Stimulated activated CD8-positive, alpha-beta memory T cell treated with anti-CD3 and anti-CD28 coated beads, Interleukin-7, amount 100 ng/mL, for 1 hour (primary cell): ENCODE measurements at regions not wholly inside any gene's neighbourhood (a gene's known extent, or its start where the extent isn't known, plus 50 kb on each side); places are given as distances from the start of the nearest gene placed in this dataset.
A peak's percentile ranks its signal among the peaks of the same experiment; 100 is the strongest.

Experiments used
- DNase-seq, 2 donors: peaks; one replicate each; pipeline ENCODE4 v3.0.0-alpha.2; 2020; ENCODE audit warnings: low read depth in 2 of 2

- peak in 1 of 2 donors; percentile 19 for DNase-seq
Measured at GRCh38 chr10:69716711-69717560, 84.8 kb upstream of the COL13A1 start.

GRCh38 chr10:69718951-69719350, 82.8 kb upstream of the COL13A1 start:
- DNase-seq, result no peak

GRCh38 chr10:69721690-69722310, 79.9 kb upstream of the COL13A1 start:
- DNase-seq, result no peak

GRCh38 chr10:69723653-69724052, 78.1 kb upstream of the COL13A1 start:
- no peak for DNase-seq

GRCh38 chr10:69726850-69727249, 74.9 kb upstream of the COL13A1 start:
- no peak for DNase-seq

GRCh38 chr10:69728335-69728870, 73.3 kb upstream of the COL13A1 start:
- no peak for DNase-seq

GRCh38 chr10:69729326-69730048, 72.2 kb upstream of the COL13A1 start:
- no peak for DNase-seq

GRCh38 chr10:69730251-69731156, 71.2 kb upstream of the COL13A1 start:
- no peak for DNase-seq

- DNase-seq, result no peak
Measured at GRCh38 chr10:69731184-69731583, 70.5 kb upstream of the COL13A1 start.

GRCh38 chr10:69731698-69732097, 70.0 kb upstream of the COL13A1 start:
- no peak for DNase-seq

- no peak for DNase-seq
Measured at GRCh38 chr10:69732147-69732825, 69.4 kb upstream of the COL13A1 start.

GRCh38 chr10:69732826-69733150, 68.9 kb upstream of the COL13A1 start:
- no peak for DNase-seq

GRCh38 chr10:69733791-69734261, 67.9 kb upstream of the COL13A1 start:
- no peak for DNase-seq

- no peak for DNase-seq
Measured at GRCh38 chr10:69734416-69734796, 67.3 kb upstream of the COL13A1 start.

- no peak for DNase-seq
Measured at GRCh38 chr10:69734797-69735468, 66.8 kb upstream of the COL13A1 start.

GRCh38 chr10:69736886-69737641, 64.6 kb upstream of the COL13A1 start:
- DNase-seq, result no peak

GRCh38 chr10:69738071-69738470, 63.6 kb upstream of the COL13A1 start:
- no peak for DNase-seq

GRCh38 chr10:69738858-69739435, 62.8 kb upstream of the COL13A1 start:
- DNase-seq, result no peak

GRCh38 chr10:69739634-69740033, 62.1 kb upstream of the COL13A1 start:
- DNase-seq, result no peak
